Breast epithelium (tissue), 3 donors: ENCODE measurements at regions not wholly inside any gene's neighbourhood (a gene's known extent, or its start where the extent isn't known, plus 50 kb on each side); places are given as distances from the start of the nearest gene placed in this dataset.

Experiments
- CTCF ChIP-seq, 3 donors: fragments of 450-650 bp; IDR thresholded peaks; one replicate each; pipeline ENCODE4 v1.5.1; 2016 to 2017; ENCODE audit warnings: antibody characterized with exemption in 3 of 3, mild to moderate bottlenecking in 3 of 3, moderate library complexity in 3 of 3
- POLR2A ChIP-seq: fragments of 450-650 bp; IDR thresholded peaks from one replicate; pipeline ENCODE4 v1.6.1; 2016; ENCODE audit warnings: antibody characterized with exemption, mild to moderate bottlenecking, moderate library complexity
- POLR2AphosphoS5 ChIP-seq, 3 donors: sonication (generic); formaldehyde crosslinking; IDR thresholded peaks; one replicate each; pipeline ENCODE4 v1.6.1; 2017; ENCODE audit warnings: antibody characterized with exemption in 3 of 3

GRCh38 chr1:94648225-94649007 lies 106.9 kb upstream of the F3 start:
- TF ChIP-seq CTCF (IDR thresholded peaks at IDR 0.05) = no peak
- no peak for TF ChIP-seq POLR2A
- peak; percentile 55 to 69 (median 63) for TF ChIP-seq POLR2AphosphoS5 (IDR thresholded peaks at IDR 0.05)
